Activated CD4-positive, alpha-beta T cell treated with anti-CD3 and anti-CD28 coated beads, Interleukin-2, amount 50 U/mL, for 16 hours (primary cell): ENCODE measurements at regions not wholly inside any gene's neighbourhood (a gene's known extent, or its start where the extent isn't known, plus 50 kb on each side); places are given as distances from the start of the nearest gene placed in this dataset.
"Not testable (repeated sequence)": the region's sequence is repeated elsewhere in the genome, so short reads cannot be mapped to it uniquely, and the experiment has no call there.

ENCODE experiments used
- DNase-seq: peaks from one replicate; pipeline ENCODE4 v3.0.0-alpha.2; 2020

GRCh38 chr13:109268492-109268891, 517.9 kb downstream of the IRS2 start:
- DNase-seq = not testable (repeated sequence)

- not testable (repeated sequence) for DNase-seq
These were observed 519.0 kb downstream of the IRS2 start for GRCh38 chr13:109267400-109267799.

GRCh38 chr13:109265438-109265742, 521.0 kb downstream of the IRS2 start:
- not testable (repeated sequence) for DNase-seq

- not testable (repeated sequence) for DNase-seq
These were observed 521.6 kb downstream of the IRS2 start for GRCh38 chr13:109264603-109265437.

GRCh38 chr13:109257761-109258157, 528.6 kb downstream of the IRS2 start:
- not testable (repeated sequence) for DNase-seq
